H1 (cell line): ENCODE measurements at regions not wholly inside any gene's neighbourhood (a gene's known extent, or its start where the extent isn't known, plus 50 kb on each side); places are given as distances from the start of the nearest gene placed in this dataset.

Source experiments
- CTCF ChIA-PET: fragments of 300-600 bp; sonication (Branson Sonifier 250); formaldehyde crosslinking; loops from one replicate; lab custom pipeline; 2021; ENCODE audit not compliant: partially characterized antibody; lab: Charles Lee
- POLR2A ChIA-PET: fragments of 300-600 bp; sonication (Branson Sonifier 250); formaldehyde crosslinking; loops from one replicate; lab custom pipeline; 2021; ENCODE audit warnings: inconsistent platforms; ENCODE audit not compliant: partially characterized antibody; lab: Charles Lee
- DNase-seq, 2 experiments: peaks; one replicate each; pipeline versions ENCODE4 v3.0.0 to v3.0.0-alpha.2; 2010 to 2022; ENCODE audit warnings: low spot score in 2 of 2, low read depth in 1 of 2, mixed read lengths in 1 of 2
- FAIRE-seq: peaks from 2 replicates; lab custom pipeline; 2011; peaks lifted over from hg19 to GRCh38; lab: Jason Lieb, UNC
- H2AFZ ChIP-seq: 2 replicates; pipeline ENCODE4 v1.8.1; 2012; ENCODE audit warnings: low read length, inconsistent platforms
- H2AK5ac ChIP-seq: 2 replicates; pipeline ENCODE4 v1.6.1; 2013; ENCODE audit warnings: low read depth, low read length
- H2BK120ac ChIP-seq: replicated peaks from 2 replicates; pipeline ENCODE3; 2013; ENCODE audit warnings: low read depth, low read length, inconsistent platforms
- H2BK12ac ChIP-seq: 2 replicates; pipeline ENCODE4 v1.6.1; 2013; ENCODE audit warnings: low read depth, low read length
- H2BK15ac ChIP-seq: 2 replicates; pipeline ENCODE4 v1.6.1; 2013; ENCODE audit warnings: low read length
- H2BK20ac ChIP-seq: 2 replicates; pipeline ENCODE4 v1.6.1; 2013; ENCODE audit warnings: low read length
- H2BK5ac ChIP-seq: 2 replicates; pipeline ENCODE4 v1.6.1; 2013; ENCODE audit warnings: low read depth, low read length
- H3K14ac ChIP-seq: 2 replicates; pipeline ENCODE4 v1.6.1; 2013; ENCODE audit warnings: inconsistent platforms; ENCODE audit not compliant: insufficient read length
- H3K18ac ChIP-seq: 2 replicates; pipeline ENCODE4 v1.6.1; 2013; ENCODE audit warnings: low read length; ENCODE audit errors: extremely low read depth
- H3K23ac ChIP-seq: 2 replicates; pipeline ENCODE4 v1.6.1; 2013; ENCODE audit warnings: inconsistent platforms; ENCODE audit not compliant: insufficient read length
- H3K23me2 ChIP-seq: 2 replicates; pipeline ENCODE4 v1.6.1; 2013; ENCODE audit warnings: low read depth, low read length
- H3K27ac ChIP-seq: 2 replicates; pipeline ENCODE4 v1.6.1; 2011; ENCODE audit warnings: low read depth, low read length, inconsistent platforms
- H3K27me3 ChIP-seq, 4 experiments: replicated peaks in 1 of 4; 1 replicate in 1 of 4; 2 replicates in 3 of 4; pipeline versions ENCODE4 v1.6.1 to v1.8.1; 2011 to 2013; ENCODE audit warnings: low read length in 3 of 4, mild to moderate bottlenecking in 3 of 4, inconsistent platforms in 2 of 4, mixed read lengths in 2 of 4, moderate library complexity in 1 of 4; ENCODE audit not compliant: control insufficient read depth in 3 of 4, insufficient read depth in 3 of 4; ENCODE audit errors: extremely low read depth in 1 of 4
- H3K36me3 ChIP-seq, 4 experiments: 2 replicates each; pipeline versions ENCODE4 v1.6.1 to v1.8.1; 2011 to 2013; ENCODE audit warnings: mild to moderate bottlenecking in 4 of 4, low read length in 3 of 4, moderate library complexity in 2 of 4, control low read depth in 1 of 4, inconsistent platforms in 1 of 4; ENCODE audit not compliant: insufficient read depth in 4 of 4, control insufficient read depth in 2 of 4
- H3K4ac ChIP-seq: replicated peaks from 2 replicates; pipeline ENCODE3; 2013; ENCODE audit warnings: low read length, low read depth, mixed read lengths, inconsistent platforms; ENCODE audit not compliant: insufficient read length
- H3K4me1 ChIP-seq, 4 experiments: replicated peaks in 1 of 4; 1 replicate in 1 of 4; 2 replicates in 3 of 4; pipeline versions ENCODE4 v1.6.1 to v1.8.1; 2011 to 2013; ENCODE audit warnings: low read length in 3 of 4, inconsistent platforms in 2 of 4, mixed read lengths in 1 of 4; ENCODE audit not compliant: insufficient read depth in 4 of 4, control insufficient read depth in 3 of 4
- H3K4me2 ChIP-seq, 2 experiments: 2 replicates each; pipeline versions ENCODE4 v1.6.1 to v1.8.1; 2011 to 2013; ENCODE audit warnings: low read depth in 2 of 2, low read length in 2 of 2, control low read depth in 1 of 2, inconsistent platforms in 1 of 2, mild to moderate bottlenecking in 1 of 2; ENCODE audit not compliant: insufficient read depth in 1 of 2
- H3K4me3 ChIP-seq, 4 experiments: fragments of 200-600, 300-600 bp in 1 of 4; sonication (generic), shearing (Covaris generic), sonication (Bioruptor Twin) in 1 of 4; 2 replicates each; pipeline versions ENCODE4 v1.5.1 to v1.8.1; 2011 to 2016; ENCODE audit warnings: low read length in 4 of 4, low read depth in 3 of 4, control low read depth in 2 of 4, inconsistent platforms in 2 of 4, mild to moderate bottlenecking in 2 of 4, mixed read lengths in 1 of 4, moderate library complexity in 1 of 4; ENCODE audit not compliant: insufficient read depth in 2 of 4; ENCODE audit errors: extremely low read depth in 1 of 4
- H3K56ac ChIP-seq: replicated peaks from 2 replicates; pipeline ENCODE3; 2013; ENCODE audit warnings: low read depth, mild to moderate bottlenecking, mixed read lengths, low read length, inconsistent platforms; ENCODE audit not compliant: insufficient read length
- H3K79me1 ChIP-seq: 2 replicates; pipeline ENCODE4 v1.6.1; 2013; ENCODE audit warnings: low read depth, low read length, control low read depth
- H3K79me2 ChIP-seq, 2 experiments: 2 replicates each; pipeline versions ENCODE4 v1.6.1 to v1.8.1; 2012 to 2013; ENCODE audit warnings: low read length in 2 of 2, mild to moderate bottlenecking in 2 of 2, inconsistent platforms in 1 of 2; ENCODE audit not compliant: insufficient read depth in 2 of 2, control insufficient read depth in 1 of 2
- H3K9ac ChIP-seq, 4 experiments: replicated peaks in 1 of 4; 1 replicate in 1 of 4; 2 replicates in 3 of 4; pipeline versions ENCODE4 v1.6.1 to v1.8.1; 2011 to 2013; ENCODE audit warnings: low read depth in 3 of 4, low read length in 3 of 4, control low read depth in 2 of 4, mild to moderate bottlenecking in 2 of 4, moderate library complexity in 2 of 4, inconsistent platforms in 1 of 4; ENCODE audit errors: extremely low read depth in 1 of 4
- H3K9me3 ChIP-seq, 2 experiments: 2 replicates each; pipeline versions ENCODE4 v1.6.1 to v1.8.1; 2012 to 2013; ENCODE audit warnings: mild to moderate bottlenecking in 2 of 2, moderate library complexity in 2 of 2, control low read depth in 1 of 2, inconsistent platforms in 1 of 2, low read depth in 1 of 2, low read length in 1 of 2, mixed read lengths in 1 of 2; ENCODE audit not compliant: insufficient read depth in 2 of 2
- H4K20me1 ChIP-seq, 2 experiments: replicated peaks in 1 of 2; 2 replicates each; pipeline versions ENCODE3 to v1.8.1; 2011 to 2013; ENCODE audit warnings: inconsistent platforms in 2 of 2, low read length in 2 of 2, mild to moderate bottlenecking in 1 of 2; ENCODE audit not compliant: insufficient read depth in 2 of 2, control insufficient read depth in 1 of 2
- H4K5ac ChIP-seq: 2 replicates; pipeline ENCODE4 v1.6.1; 2013; ENCODE audit warnings: low read length, low read depth, mixed read lengths, inconsistent platforms; ENCODE audit not compliant: insufficient read length
- H4K8ac ChIP-seq: 2 replicates; pipeline ENCODE4 v1.8.0; 2013; ENCODE audit warnings: mild to moderate bottlenecking, moderate library complexity, low read length, inconsistent platforms; ENCODE audit not compliant: insufficient read depth; ENCODE audit errors: extremely low read depth
- H4K91ac ChIP-seq: replicated peaks from 2 replicates; pipeline ENCODE3; 2013; ENCODE audit warnings: low read length, mixed read lengths, inconsistent platforms; ENCODE audit not compliant: insufficient read length
- ASH2L ChIP-seq: fragments of 200-600, 300-600 bp; sonication (generic); IDR thresholded peaks from one replicate; pipeline ENCODE4 v1.7.1; 2017; ENCODE audit warnings: low read length
- CBX5 ChIP-seq: fragments of 300-800, 300-1000 bp; sonication (generic); IDR thresholded peaks from 2 replicates; pipeline ENCODE4 v1.7.1; 2016; ENCODE audit warnings: antibody characterized with exemption, low read length, low read depth
- CBX8 ChIP-seq: fragments of 300-800, 300-1000 bp; sonication (generic); IDR thresholded peaks from 2 replicates; pipeline ENCODE4 v1.7.1; 2016; ENCODE audit warnings: low read depth, low read length, borderline replicate concordance
- CEBPB ChIP-seq: IDR thresholded peaks from 2 replicates; pipeline ENCODE4 v1.6.1; 2012; ENCODE audit warnings: low read depth, low read length
- CHD1 ChIP-seq: IDR thresholded peaks from 2 replicates; pipeline ENCODE4 v1.6.1; 2012; ENCODE audit warnings: low read depth, low read length, improper control_type of control experiment
- CTBP2 ChIP-seq: IDR thresholded peaks from 2 replicates; pipeline ENCODE4 v1.7.0; 2011; ENCODE audit warnings: borderline replicate concordance, mild to moderate bottlenecking, moderate library complexity, mixed read lengths, low read length; ENCODE audit not compliant: insufficient read depth, insufficient read length
- FOSL1 ChIP-seq: IDR thresholded peaks from 2 replicates; pipeline ENCODE4 v1.6.1; 2011; ENCODE audit warnings: mild to moderate bottlenecking, low read depth, low read length, moderate library complexity; ENCODE audit not compliant: insufficient read depth
- KDM4A ChIP-seq: IDR thresholded peaks from one replicate; pipeline ENCODE4 v1.7.1; 2012; ENCODE audit warnings: low read depth, mild to moderate bottlenecking, moderate library complexity, low read length, inconsistent platforms; ENCODE audit not compliant: severe bottlenecking
- KDM5A ChIP-seq: fragments of 200-600 bp; IDR thresholded peaks from 2 replicates; pipeline ENCODE4 v1.7.1; 2012; ENCODE audit warnings: mild to moderate bottlenecking, low read length, inconsistent platforms, mixed read lengths
- NANOG ChIP-seq: IDR thresholded peaks from 2 replicates; pipeline ENCODE4 v1.6.1; 2011; ENCODE audit warnings: low read length, low read depth, mild to moderate bottlenecking, inconsistent platforms; ENCODE audit not compliant: insufficient read depth, poor library complexity, severe bottlenecking
- RNF2 ChIP-seq: fragments of 200-900, 300-1000 bp; sonication (generic); IDR thresholded peaks from 2 replicates; pipeline ENCODE4 v1.7.1; 2016; ENCODE audit warnings: borderline replicate concordance, low read depth, mild to moderate bottlenecking, antibody characterized with exemption, low read length; ENCODE audit not compliant: poor library complexity, severe bottlenecking; ENCODE audit errors: missing control alignments
- SAP30 ChIP-seq: fragments of 300-600 bp; sonication (generic); IDR thresholded peaks from 2 replicates; pipeline ENCODE4 v1.7.1; 2012; ENCODE audit warnings: low read length, moderate library complexity, mild to moderate bottlenecking, inconsistent platforms; ENCODE audit not compliant: insufficient read depth, insufficient replicate concordance
- TEAD4 ChIP-seq: IDR thresholded peaks from 2 replicates; pipeline ENCODE4 v1.6.1; 2012; ENCODE audit warnings: low read depth, low read length, inconsistent platforms, mixed read lengths
- ZNF274 ChIP-seq: IDR thresholded peaks from 2 replicates; pipeline ENCODE4 v1.7.0; 2012; ENCODE audit warnings: low read length, borderline replicate concordance; ENCODE audit errors: extremely low read depth
- WGBS, 2 experiments: shearing (Covaris generic) in 1 of 2; methylation state at CpG; one replicate each; pipeline versions ENCODE4 v1.1.6 to v1.1.7; 2013 to 2015; ENCODE audit warnings: low lambda C conversion rate in 2 of 2, mixed read lengths in 2 of 2, inconsistent platforms in 1 of 2, low coverage in 1 of 2, missing lambda C conversion rate in 1 of 2; ENCODE audit not compliant: insufficient replicate concordance in 2 of 2, insufficient coverage in 1 of 2, insufficient read length in 1 of 2; ENCODE audit errors: extremely low coverage in 1 of 2, missing lambda C conversion rate in 1 of 2; 5-methylcytosine and 5-hydroxymethylcytosine counted together

- H2BK20ac ChIP-seq, result no peak overlapping the region
- H3K36me3 ChIP-seq, result no peaks in the 10 kb centered on the region
- H3K4ac ChIP-seq, result no peak overlapping the region
- H3K79me2 ChIP-seq, result no peaks in the 10 kb centered on the region
- WGBS, 2 experiments, result 89% methylated on average over 2 of the region's 2 CpGs; no CpG with 5 or more reads in 1 of the 2 experiments
- H3K27me3 ChIP-seq, result no peaks in the 10 kb centered on the region
- no peak overlapping the region for H2BK5ac ChIP-seq
- DNase-seq, result no peak
- no peak overlapping the region for H3K56ac ChIP-seq
- no peak overlapping the region for H2BK15ac ChIP-seq
- H3K27ac ChIP-seq, result no peak overlapping the region
- no peak overlapping the region for H3K14ac ChIP-seq
- H3K4me2 ChIP-seq, result no peak overlapping the region
- FAIRE-seq, result no peak
- H3K23ac ChIP-seq, result no peak overlapping the region
- H2BK12ac ChIP-seq, result 0 out of 2 replicates have a peak overlapping the region, but pooled peaks have one; percentile 27
- no peaks in the 10 kb centered on the region for H3K79me1 ChIP-seq
- H4K8ac ChIP-seq, result no peak overlapping the region
- no peak overlapping the region for H2AK5ac ChIP-seq
- H4K91ac ChIP-seq, result no peak overlapping the region
- H4K20me1 ChIP-seq, result no peaks in the 10 kb centered on the region
- ChIA-PET CTCF (interaction anchor here (1.1 to 2.0 kb wide), 7 partner anchors 12 to 124 kb away, joined by 3 to 10 read pairs (median 4); no protein-coding TSS in a partner anchor), POLR2A (no interaction called here)
- H3K23me2 ChIP-seq, result peaks cover 2% of the 10 kb centered on the region; the same call in 1 of the 2 replicates
- H3K9ac ChIP-seq, result no peak overlapping the region
- H3K4me3 ChIP-seq, result no peak overlapping the region
- H2BK120ac ChIP-seq, result no peak overlapping the region
- no peaks in the 10 kb centered on the region for H3K9me3 ChIP-seq
- peaks cover 1 to 4% (median 3%) of the 10 kb centered on the region in 4 experiments; a peak in 3 of 7 replicates for H3K4me1 ChIP-seq
- H2AFZ ChIP-seq, result no peak overlapping the region
- no peak overlapping the region for H4K5ac ChIP-seq
- no peak overlapping the region for H3K18ac ChIP-seq
- TF ChIP-seq KDM4A (no peak), TEAD4 (no peak), ASH2L (no peak), CTBP2 (no peak), RNF2 (no peak), CHD1 (no peak), ZNF274 (no peak), CBX8 (no peak), FOSL1 (no peak), CBX5 (no peak), NANOG (no peak), CEBPB (no peak), KDM5A (no peak), SAP30 (no peak)
Measured at GRCh38 chr10:110422548-110422947, 75.2 kb upstream of the DUSP5 start.
